GM18502 (cell line): ENCODE measurements at regions not wholly inside any gene's neighbourhood (a gene's known extent, or its start where the extent isn't known, plus 50 kb on each side); places are given as distances from the start of the nearest gene placed in this dataset.

Source experiments
- ATAC-seq: cut with Tn5 transposase; IDR thresholded peaks from one replicate; pipeline ENCODE4 v1.9.1; 2021; ENCODE audit warnings: mild to moderate bottlenecking; ENCODE audit not compliant: unreplicated experiment, poor library complexity

DNA sequence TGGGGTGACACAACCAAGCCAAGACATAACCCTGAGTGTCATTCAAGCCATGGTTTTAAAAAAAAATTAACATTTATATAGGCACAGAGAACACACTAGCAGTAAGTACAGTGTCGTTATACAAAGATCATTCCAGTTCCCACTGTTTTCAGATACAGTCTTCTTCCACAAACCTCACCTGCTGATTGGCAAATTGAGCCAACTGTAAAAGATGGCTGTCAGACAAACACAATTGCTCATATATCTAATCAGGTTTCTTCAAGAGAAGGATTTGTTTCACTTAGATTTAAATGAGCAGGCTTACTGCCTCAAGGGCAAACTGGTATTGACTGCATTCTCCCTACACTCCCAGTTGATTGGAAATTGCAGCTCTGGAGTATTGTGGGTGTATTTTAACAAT lies 308.9 kb downstream of the RBM26 start:
- ATAC-seq = no peak

- ATAC-seq = no peak
Observed at GRCh38 chr13:79096099-79096498, 310.0 kb downstream of the RBM26 start.

- ATAC-seq = no peak
Observed at GRCh38 chr13:79090552-79091124, 315.4 kb downstream of the RBM26 start.

DNA sequence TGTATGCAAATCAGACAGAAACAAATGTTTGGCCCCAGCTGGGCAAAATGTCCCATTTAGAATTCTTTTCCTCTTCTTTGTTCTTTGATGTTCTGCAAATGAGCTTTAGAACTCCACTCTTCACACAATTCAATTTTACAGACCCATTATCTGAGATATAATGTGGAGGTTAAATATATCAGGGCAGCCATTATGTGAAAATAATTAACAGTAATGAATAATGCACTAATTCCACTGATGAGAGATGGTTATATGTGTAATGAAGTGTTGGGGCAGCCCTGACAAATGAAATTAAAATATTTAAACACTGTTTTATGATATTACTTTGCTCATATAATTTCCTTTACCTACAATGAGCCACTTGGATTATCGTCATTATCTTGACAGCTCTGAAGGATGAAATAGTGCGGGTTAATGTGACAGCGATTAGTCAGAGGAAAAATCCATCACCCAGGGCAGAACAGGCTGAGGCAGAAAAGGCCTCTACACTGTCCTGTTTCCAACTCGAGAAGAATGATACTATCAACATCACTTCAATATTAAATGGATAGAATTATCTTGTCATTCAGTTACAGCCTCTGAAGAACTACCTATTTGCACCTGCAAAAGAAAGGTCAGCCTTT lies 321.1 kb downstream of the RBM26 start:
- ATAC-seq = no peak

DNA sequence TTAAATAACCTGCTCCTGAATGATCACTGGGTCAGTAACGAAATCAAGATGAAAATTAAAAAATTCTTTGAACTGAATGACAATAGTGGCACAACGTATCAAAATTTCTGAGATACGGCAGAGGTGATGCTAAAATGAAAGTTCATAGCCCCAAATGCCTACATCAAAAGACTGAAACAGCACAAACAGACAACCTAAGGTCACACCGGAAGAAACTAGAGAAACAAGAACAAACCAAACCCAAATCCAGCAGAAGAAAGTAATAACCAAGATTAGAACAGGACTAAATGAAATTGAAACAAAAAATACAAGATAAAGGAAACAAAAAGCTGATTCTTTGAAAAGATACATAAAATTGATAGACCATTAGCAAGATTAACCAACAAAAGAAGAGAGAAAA lies 324.1 kb downstream of the RBM26 start:
- ATAC-seq = no peak

DNA sequence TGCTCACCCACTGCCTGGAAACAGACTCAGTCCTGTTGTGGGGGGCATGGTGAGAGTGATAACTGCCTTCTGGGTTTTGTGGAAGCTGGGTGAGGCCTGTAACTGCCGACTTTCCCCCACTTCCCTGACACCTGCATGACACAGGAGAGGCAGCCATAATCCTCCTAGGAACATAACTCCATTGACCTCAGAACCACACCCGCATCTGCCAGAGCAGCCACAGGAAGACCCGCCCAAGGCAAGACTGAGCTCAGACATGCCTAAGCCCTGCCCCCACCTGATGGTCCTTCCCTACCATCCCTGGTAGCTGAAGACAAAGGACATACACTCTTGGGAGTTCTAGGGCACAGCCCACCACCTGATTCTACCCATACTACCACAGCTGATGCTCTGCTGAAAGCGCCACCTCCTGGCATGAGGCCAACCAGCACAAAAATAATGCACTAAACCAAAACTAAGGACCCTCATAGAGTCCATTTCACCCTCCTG lies 326.7 kb downstream of the RBM26 start:
- ATAC-seq = no peak

GRCh38 chr13:79075703-79076102 lies 330.4 kb downstream of the RBM26 start:
- ATAC-seq = no peak

GRCh38 chr13:79070343-79070974 lies 335.6 kb downstream of the RBM26 start:
- peak; percentile 79 for ATAC-seq

DNA sequence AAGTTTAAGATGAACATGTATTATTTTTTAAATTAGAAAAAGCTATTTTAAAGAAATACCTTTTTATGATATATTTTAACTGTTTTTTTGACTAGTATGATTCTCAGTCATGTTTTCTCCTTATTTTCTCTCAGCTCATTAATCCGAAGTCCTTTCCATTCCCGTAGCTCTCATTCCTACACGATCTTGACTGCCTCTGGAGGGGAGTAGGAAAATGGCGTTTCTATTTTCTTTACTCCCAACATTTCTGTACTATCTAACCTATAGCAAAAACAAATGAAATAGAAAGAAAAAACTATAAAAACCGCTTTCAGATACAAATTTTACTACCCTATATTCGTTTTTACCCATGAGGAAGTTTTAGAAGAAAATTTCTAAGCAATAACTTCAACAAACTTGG lies 343.8 kb downstream of the RBM26 start:
- no peak for ATAC-seq

DNA sequence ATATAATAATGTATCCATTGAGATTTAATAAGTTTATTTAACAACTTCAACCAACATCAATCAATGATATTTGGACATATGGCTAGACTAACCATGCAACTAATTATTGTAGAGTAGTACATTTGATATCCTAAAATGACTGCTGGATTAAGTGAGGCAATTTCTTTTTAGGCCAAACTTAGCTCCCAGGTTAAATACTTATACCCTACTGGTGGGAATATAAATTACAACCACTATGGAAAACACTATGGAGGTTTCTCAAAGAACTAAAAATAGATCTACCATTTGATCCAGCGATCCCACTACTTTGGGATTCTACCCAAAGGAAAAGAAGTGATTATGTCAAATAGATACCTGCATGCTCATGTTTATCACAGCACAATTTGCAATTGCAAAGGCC lies 345.8 kb downstream of the RBM26 start:
- ATAC-seq = no peak

- ATAC-seq = no peak
Observed at GRCh38 chr13:79056706-79057105, 349.3 kb downstream of the RBM26 start.

DNA sequence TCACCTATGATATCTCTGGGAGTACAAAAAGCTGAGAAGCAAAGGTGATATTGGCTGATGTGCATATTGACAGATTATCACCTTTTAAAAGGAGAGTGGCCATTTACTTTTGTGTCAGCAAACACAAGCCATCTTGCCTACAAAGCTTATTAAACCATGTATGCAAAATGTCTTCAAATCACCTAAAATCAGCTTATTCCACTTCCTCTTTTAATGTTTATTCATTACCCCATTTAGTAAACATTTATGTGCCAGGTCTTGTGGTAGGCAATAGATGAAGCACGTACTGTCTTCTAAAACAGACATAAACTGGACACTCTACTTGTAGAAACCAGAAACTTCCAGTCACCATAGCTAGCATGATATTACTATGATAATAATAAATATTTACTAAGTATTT lies 354.6 kb downstream of the RBM26 start:
- ATAC-seq = no peak

DNA sequence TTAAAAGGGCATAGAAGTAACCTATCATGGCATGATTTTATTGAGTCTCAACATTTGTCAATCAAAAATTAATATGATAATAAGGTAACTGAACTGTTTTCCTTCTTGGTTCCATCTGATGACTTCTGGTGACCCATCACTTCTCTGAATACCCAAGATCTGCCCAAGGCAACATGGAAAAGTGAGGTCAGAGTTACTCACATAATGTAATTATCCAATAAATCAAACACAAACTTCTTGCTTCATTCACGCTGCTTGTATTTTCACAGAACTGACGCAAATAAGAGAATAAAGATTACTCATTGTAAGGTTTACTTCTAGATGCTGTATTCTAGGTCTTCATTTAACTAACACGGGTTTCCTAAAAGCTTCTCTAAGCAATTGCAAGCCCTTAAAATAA lies 361.6 kb downstream of the RBM26 start:
- no peak for ATAC-seq

DNA sequence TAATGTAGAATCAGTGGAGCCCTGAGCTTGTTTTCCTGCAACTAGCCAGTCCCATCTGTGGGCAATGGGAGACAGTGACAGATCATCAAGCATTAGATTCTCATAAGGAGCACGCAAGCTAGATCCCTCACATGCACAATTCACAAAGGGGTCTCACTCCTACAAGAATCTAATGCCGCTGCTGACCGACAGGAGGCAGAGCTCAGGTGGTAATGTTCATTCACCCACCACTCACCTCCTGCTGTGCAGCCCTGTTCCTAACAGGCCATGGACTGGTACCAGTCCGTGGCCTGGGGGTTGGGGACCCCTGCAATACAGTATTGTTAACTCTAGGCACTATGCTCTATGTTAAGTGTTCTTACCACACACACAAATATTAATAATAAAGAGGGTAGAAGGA lies 362.8 kb downstream of the RBM26 start:
- ATAC-seq = no peak

- no peak for ATAC-seq
Observed at GRCh38 chr13:79037197-79037596, 368.9 kb downstream of the RBM26 start.

GRCh38 chr13:79034341-79034740 lies 371.7 kb downstream of the RBM26 start:
- ATAC-seq = no peak

GRCh38 chr13:79030513-79030912 lies 371.6 kb upstream of the OBI1 start:
- ATAC-seq = no peak

DNA sequence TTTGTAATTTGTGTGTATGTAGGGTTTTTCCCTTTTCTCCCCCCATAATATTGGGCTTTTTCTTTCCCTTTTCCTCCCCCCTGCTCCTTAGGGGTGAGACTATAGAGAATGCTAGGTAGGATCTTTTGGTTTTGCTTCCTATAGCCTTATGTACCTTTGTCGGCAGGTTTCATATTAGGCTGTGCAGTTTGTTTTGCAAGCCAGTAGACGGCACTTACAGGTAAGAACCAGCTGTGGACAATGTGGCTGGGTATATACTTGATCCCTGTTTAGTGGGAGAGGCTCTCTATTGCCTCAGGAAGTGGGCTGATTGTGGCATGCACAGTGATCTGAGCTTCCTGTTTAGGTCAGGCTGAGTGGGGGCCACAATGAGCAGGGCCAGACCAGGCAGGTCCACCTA lies 359.2 kb upstream of the OBI1 start:
- ATAC-seq = no peak

DNA sequence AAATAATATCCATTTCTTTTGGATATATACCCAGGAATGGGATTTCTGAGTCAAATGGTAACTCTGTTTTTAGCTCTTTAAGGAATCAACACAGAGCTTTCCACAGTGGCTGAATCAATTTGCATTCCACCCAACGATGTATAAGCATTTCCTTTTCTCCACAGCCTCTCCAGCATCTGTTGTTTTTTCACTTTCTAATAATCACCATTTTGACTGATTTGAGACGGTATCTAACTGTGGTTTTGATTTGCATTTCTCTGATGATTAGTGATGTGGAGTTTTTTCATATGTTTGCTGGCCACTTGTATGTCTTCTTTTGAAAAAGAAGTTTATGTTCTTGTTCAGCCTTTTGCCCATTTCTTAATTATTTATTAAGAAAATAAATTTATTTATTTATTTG lies 352.2 kb upstream of the OBI1 start:
- peak; percentile 73 for ATAC-seq

DNA sequence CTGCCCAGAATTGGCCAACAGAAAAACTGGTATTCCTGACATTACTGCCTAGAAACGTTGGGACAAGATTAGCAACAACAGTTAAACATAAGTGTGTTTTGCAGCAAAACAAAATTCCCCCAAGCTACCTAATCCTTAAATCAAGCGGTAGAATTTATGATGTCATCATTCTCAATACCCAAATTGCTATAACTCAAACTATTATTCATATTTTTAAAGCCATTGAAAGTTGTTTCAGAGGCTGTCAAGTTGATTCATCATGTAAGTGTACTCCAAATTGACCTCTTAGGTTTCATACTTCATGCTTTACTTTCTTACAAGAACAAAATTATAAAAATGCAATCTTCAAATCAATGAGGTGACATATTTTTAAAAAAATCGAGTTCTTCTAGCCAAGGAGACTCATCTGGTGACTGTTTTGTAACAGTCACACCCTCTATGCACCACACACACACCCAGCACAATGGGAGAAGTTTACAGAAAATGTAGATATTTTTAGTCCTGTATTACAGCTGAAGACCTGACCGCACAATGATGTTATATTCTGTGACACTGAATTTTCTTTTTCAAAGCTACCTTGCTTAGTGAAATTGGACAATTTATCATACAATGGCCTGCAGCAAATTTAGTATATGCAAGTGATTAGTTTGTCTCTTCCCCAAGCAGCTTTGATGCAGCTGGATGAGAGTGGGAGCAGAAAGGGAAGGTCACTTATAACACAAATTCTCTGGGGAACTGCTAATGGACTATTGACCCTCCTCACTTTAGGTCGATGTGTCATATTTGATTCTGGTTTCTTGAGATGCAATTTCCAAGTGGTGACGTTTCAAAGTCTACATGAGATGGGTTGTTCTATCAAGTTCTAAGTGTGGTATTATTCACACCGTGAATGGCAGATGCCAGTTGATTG lies 345.3 kb upstream of the OBI1 start:
- no peak for ATAC-seq

- ATAC-seq = no peak
Observed at GRCh38 chr13:78999494-78999893, 340.5 kb upstream of the OBI1 start.
